Loucy (cell line): ENCODE measurements at regions not wholly inside any gene's neighbourhood (a gene's known extent, or its start where the extent isn't known, plus 50 kb on each side); places are given as distances from the start of the nearest gene placed in this dataset.

ENCODE experiments used
- H2AFZ ChIP-seq: fragments of 200-600 bp; sonication (generic); 2 replicates; pipeline ENCODE4 v1.6.0; 2016; ENCODE audit warnings: antibody characterized with exemption, mild to moderate bottlenecking, low read length, moderate library complexity
- H3F3A ChIP-seq: fragments of 200-600 bp; 2 replicates; pipeline ENCODE4 v1.6.0; 2016; ENCODE audit warnings: antibody characterized with exemption, low read depth, mild to moderate bottlenecking
- H3K27me3 ChIP-seq: fragments of 200-600 bp; sonication (generic); 2 replicates; pipeline ENCODE4 v1.6.1; 2014; ENCODE audit warnings: low read length, mild to moderate bottlenecking; ENCODE audit not compliant: insufficient read depth, poor library complexity, severe bottlenecking
- H3K36me3 ChIP-seq: fragments of 200-600 bp; sonication (generic); 2 replicates; pipeline ENCODE4 v1.6.1; 2016; ENCODE audit warnings: low read length; ENCODE audit not compliant: insufficient read depth
- H3K4me1 ChIP-seq: fragments of 200-600 bp; sonication (generic); 2 replicates; pipeline ENCODE4 v1.5.1; 2014; ENCODE audit warnings: low read length, mild to moderate bottlenecking; ENCODE audit not compliant: insufficient read depth, poor library complexity, severe bottlenecking
- H3K4me2 ChIP-seq: fragments of 200-600 bp; sonication (generic); 2 replicates; pipeline ENCODE4 v1.6.0; 2014; ENCODE audit warnings: antibody characterized with exemption, low read length, low read depth, mild to moderate bottlenecking; ENCODE audit not compliant: poor library complexity, severe bottlenecking
- H3K4me3 ChIP-seq: fragments of 200-600 bp; sonication (generic); 2 replicates; pipeline ENCODE4 v1.5.1; 2014; ENCODE audit warnings: low read length, mild to moderate bottlenecking, mixed read lengths; ENCODE audit not compliant: poor library complexity, severe bottlenecking
- H3K79me2 ChIP-seq: fragments of 200-600 bp; sonication (generic); 2 replicates; pipeline ENCODE4 v1.6.1; 2014; ENCODE audit warnings: low read length; ENCODE audit not compliant: insufficient read depth
- H3K9ac ChIP-seq: fragments of 200-600 bp; sonication (generic); 2 replicates; pipeline ENCODE4 v1.6.0; 2014; ENCODE audit warnings: mild to moderate bottlenecking, low read depth, low read length, moderate library complexity; ENCODE audit not compliant: poor library complexity, severe bottlenecking
- H3K9me2 ChIP-seq: fragments of 200-600 bp; sonication (generic); replicated peaks from 2 replicates; pipeline ENCODE4 v1.6.1; 2016; ENCODE audit warnings: low read depth, low read length, mixed read lengths
- H3K9me3 ChIP-seq: fragments of 200-600 bp; sonication (generic); 2 replicates; pipeline ENCODE4 v1.6.1; 2014; ENCODE audit warnings: mild to moderate bottlenecking, antibody characterized with exemption, low read length, low read depth; ENCODE audit not compliant: insufficient read depth
- H4K20me1 ChIP-seq: fragments of 200-600 bp; sonication (generic); 2 replicates; pipeline ENCODE4 v1.6.0; 2014; ENCODE audit warnings: antibody characterized with exemption, low read length, mild to moderate bottlenecking; ENCODE audit not compliant: insufficient read depth, poor library complexity, severe bottlenecking
- EZH2phosphoT487 ChIP-seq: fragments of 200-600 bp; IDR thresholded peaks from 2 replicates; pipeline ENCODE4 v1.6.1; 2018; ENCODE audit warnings: antibody characterized with exemption, mild to moderate bottlenecking, moderate library complexity, borderline replicate concordance
- TF ChIP-seq, protein P1 (sequence below): fragments of 200-600 bp; sonication (generic); conservative IDR thresholded peaks from 2 replicates; pipeline ENCODE4 v1.5.1; 2014; ENCODE audit warnings: mild to moderate bottlenecking, antibody characterized with exemption, low read length

DNA sequence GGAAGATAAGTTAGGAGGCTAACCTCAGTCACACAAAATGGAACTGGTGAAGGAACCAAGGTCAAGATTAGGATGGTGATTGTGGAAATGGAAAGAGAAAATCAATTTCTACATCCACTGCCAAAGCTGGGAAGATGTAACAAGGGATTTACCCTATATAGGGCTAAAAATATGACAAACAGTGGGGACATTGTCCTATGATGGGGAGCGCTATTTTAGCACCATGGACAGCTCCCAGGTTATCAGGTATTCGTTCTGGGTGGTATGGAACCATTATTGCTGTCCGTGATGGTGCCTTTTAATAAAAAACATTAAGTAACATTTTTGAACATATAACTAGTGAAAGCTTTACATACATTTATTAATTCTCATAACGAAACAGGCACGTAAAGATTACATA, 124.0 kb downstream of the NDUFA12 start:
- no peak overlapping the region for H2AFZ ChIP-seq
- no peak for TF ChIP-seq EZH2phosphoT487
- TF ChIP-seq, protein P1, sequence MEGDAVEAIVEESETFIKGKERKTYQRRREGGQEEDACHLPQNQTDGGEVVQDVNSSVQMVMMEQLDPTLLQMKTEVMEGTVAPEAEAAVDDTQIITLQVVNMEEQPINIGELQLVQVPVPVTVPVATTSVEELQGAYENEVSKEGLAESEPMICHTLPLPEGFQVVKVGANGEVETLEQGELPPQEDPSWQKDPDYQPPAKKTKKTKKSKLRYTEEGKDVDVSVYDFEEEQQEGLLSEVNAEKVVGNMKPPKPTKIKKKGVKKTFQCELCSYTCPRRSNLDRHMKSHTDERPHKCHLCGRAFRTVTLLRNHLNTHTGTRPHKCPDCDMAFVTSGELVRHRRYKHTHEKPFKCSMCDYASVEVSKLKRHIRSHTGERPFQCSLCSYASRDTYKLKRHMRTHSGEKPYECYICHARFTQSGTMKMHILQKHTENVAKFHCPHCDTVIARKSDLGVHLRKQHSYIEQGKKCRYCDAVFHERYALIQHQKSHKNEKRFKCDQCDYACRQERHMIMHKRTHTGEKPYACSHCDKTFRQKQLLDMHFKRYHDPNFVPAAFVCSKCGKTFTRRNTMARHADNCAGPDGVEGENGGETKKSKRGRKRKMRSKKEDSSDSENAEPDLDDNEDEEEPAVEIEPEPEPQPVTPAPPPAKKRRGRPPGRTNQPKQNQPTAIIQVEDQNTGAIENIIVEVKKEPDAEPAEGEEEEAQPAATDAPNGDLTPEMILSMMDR: no peak
- no peaks in the 10 kb centered on the region for H3K79me2 ChIP-seq
- no peak overlapping the region for H3K4me3 ChIP-seq
- H3F3A ChIP-seq: no peaks in the 10 kb centered on the region
- H3K4me1 ChIP-seq: no peaks in the 10 kb centered on the region
- no peaks in the 10 kb centered on the region for H4K20me1 ChIP-seq
- H3K27me3 ChIP-seq: no peaks in the 10 kb centered on the region
- no peak overlapping the region for H3K4me2 ChIP-seq
- H3K9ac ChIP-seq: no peak overlapping the region
- H3K36me3 ChIP-seq: no peaks in the 10 kb centered on the region
- H3K9me2 ChIP-seq: no peaks in the 10 kb centered on the region
- H3K9me3 ChIP-seq: no peaks in the 10 kb centered on the region

- no peaks in the 10 kb centered on the region for H3F3A ChIP-seq
- no peak overlapping the region for H3K9ac ChIP-seq
- H3K4me3 ChIP-seq: no peak overlapping the region
- H3K4me2 ChIP-seq: no peak overlapping the region
- no peaks in the 10 kb centered on the region for H3K9me2 ChIP-seq
- no peak for TF ChIP-seq EZH2phosphoT487
- TF ChIP-seq, protein P1: peak; percentile 66
- no peak overlapping the region for H2AFZ ChIP-seq
- H3K4me1 ChIP-seq: no peaks in the 10 kb centered on the region
- no peaks in the 10 kb centered on the region for H3K9me3 ChIP-seq
- H4K20me1 ChIP-seq: no peaks in the 10 kb centered on the region
- H3K79me2 ChIP-seq: no peaks in the 10 kb centered on the region
- no peaks in the 10 kb centered on the region for H3K36me3 ChIP-seq
- no peaks in the 10 kb centered on the region for H3K27me3 ChIP-seq
These were observed 128.0 kb downstream of the NDUFA12 start for GRCh38 chr12:94875525-94875924.

- Histone ChIP-seq H3F3A (no peaks in the 10 kb centered on the region), H2AFZ (no peak overlapping the region), H3K36me3 (no peaks in the 10 kb centered on the region), H3K4me2 (no peak overlapping the region), H4K20me1 (no peaks in the 10 kb centered on the region), H3K79me2 (no peaks in the 10 kb centered on the region), H3K9me2 (no peaks in the 10 kb centered on the region), H3K9me3 (no peaks in the 10 kb centered on the region), H3K4me3 (no peak overlapping the region), H3K4me1 (no peaks in the 10 kb centered on the region), H3K9ac (no peak overlapping the region), H3K27me3 (no peaks in the 10 kb centered on the region)
- TF ChIP-seq, protein P1: no peak
- no peak for TF ChIP-seq EZH2phosphoT487
These were observed 128.8 kb downstream of the NDUFA12 start for GRCh38 chr12:94874518-94875302.
